HG03342 (cell line): ENCODE measurements at regions not wholly inside any gene's neighbourhood (a gene's known extent, or its start where the extent isn't known, plus 50 kb on each side); places are given as distances from the start of the nearest gene placed in this dataset.
"Not testable (repeated sequence)": the region's sequence is repeated elsewhere in the genome, so short reads cannot be mapped to it uniquely, and the experiment has no call there.

ENCODE experiments used
- ATAC-seq: cut with Tn5 transposase; IDR thresholded peaks from one replicate; pipeline ENCODE4 v1.9.1; 2021; ENCODE audit warnings: mild to moderate bottlenecking, moderate library complexity; ENCODE audit not compliant: unreplicated experiment

DNA sequence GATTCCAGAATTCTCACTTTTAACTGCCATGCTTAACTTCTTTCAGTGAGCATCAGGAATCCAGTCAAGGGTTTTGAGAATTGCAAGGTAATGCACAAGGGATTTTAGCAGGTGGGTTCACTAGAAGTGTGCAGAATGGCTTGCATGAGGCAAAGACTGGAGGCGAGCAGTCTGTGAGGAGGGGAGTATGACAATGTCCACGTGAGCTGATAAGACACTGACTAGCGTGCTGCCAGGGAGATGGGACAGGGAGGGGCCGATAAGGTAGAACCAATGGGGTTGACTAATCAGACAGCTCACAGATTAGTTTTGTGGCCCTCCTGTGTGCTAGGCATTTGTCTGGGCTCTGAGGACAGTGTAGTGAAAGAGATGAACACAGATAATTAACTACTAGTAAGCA is 102.0 kb upstream of the DAZL start:
- no peak for ATAC-seq

DNA sequence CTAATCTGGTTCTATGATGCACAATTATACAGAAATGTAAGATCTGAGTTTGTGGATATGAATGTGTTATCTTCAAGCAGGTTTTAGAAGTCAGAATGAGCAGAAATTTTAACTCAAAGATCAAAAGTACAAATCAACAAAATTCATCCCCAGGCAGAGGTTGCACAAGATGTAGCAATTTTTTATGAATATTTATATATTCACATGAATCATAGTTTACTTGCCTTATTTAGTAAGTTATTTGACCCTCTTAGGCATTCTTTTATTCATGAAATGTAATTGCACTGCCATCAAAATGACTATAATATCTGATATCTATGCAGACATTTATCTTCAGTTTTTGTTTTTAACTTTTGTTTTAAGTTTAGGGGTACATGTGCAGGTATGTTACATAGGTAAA is 103.1 kb upstream of the DAZL start:
- no peak for ATAC-seq

DNA sequence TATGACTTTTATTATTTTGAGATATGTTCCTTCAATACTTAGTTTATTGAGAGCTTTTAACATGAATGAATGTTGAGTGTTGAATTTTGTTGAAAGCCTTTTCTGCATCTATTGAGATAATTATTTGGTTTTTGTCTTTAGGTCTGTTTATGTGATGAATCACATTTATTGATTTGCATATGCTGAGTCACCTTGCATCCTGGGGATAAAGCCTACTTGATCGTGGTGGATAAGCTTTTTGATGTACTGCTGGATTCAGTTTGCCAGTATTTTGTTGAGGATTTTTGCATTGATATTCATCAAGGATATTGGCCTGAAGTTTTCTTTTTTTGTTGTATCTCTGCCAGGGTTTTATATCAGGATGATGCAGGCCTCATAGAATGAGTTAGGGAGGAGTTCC is 106.5 kb upstream of the DAZL start:
- ATAC-seq: not testable (repeated sequence)

DNA sequence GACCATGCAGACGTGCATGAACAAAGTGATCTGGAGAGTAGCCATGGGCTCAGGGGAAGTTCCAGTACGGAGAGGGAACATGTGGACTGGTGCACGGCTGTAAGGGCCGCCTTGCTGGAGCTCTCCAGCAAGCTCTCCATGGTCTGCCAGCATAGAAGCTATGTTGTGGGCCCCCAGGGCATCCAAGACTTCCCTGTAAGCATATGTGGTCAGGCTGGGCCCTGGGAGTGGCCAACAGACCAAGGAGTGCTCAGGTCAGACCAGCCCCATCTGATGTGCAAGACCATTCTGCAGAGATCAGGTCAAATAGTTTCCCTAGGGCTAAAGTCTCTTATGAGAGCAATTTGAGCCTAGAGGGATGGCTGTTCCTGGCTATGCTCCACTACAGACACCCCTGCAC is 110.1 kb upstream of the DAZL start:
- ATAC-seq: no peak

DNA sequence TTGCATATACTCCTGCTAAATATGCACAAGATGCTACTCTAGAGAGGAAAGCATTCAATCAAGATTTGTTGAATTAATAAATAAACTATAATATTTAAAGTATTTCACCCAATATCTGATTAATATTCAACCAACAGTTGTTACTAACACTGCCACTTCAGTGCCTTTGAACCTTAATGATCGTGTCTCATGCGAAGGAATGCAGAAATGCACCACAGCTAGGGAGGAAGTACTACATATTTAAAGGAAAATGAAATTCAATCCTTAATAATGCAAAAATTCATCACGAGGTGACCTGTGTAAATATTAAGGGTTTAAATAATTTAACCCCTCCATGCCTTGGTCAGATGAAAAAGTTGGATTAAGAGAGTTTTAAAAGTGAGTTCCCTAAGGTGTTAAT is 114.2 kb upstream of the DAZL start:
- ATAC-seq: no peak

DNA sequence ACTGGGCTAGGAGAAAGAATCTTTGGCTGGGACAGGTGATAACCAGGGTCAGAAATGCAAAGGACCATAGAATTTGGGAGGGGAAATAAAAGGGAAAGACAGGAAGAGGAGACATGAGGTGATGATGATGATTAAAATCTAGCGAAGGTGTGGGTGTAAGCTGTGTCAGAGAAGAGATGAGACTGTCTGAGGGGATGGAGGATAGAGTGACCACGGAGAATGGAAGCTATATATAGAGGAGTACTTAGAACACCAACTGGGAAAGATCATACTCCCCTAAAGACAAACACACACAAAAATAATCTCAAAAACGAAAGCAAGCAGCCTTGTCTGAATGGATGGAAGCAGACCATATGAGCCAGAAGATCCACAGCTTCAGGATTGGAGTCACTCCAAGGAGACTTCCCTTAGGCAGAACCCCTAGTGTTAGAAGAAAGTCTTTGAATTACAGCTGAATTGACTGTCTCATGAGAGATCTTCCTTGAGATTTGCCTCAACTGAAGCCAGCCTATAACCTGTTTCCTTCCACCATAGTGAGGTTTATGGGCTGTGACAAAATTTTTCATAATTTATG is 115.2 kb upstream of the DAZL start:
- no peak for ATAC-seq

DNA sequence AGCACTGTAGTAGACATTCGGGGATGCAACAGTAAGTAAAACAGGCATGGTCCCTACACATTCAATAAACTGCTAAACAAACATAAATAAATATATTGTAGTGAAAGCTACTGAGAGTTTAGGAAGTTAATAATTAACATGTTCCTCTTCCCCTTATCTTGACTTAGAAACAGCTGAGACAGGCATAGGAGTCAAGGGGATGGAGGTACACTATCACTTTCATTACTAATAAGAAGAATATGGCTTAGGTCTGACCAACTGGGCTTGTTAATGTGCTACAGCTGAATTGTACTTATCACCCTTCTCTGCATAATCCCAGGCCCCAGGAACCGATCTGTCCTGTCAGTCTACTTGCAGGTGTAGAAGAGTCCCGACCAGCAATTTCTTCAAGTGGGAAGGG is 116.3 kb upstream of the DAZL start:
- ATAC-seq: no peak

DNA sequence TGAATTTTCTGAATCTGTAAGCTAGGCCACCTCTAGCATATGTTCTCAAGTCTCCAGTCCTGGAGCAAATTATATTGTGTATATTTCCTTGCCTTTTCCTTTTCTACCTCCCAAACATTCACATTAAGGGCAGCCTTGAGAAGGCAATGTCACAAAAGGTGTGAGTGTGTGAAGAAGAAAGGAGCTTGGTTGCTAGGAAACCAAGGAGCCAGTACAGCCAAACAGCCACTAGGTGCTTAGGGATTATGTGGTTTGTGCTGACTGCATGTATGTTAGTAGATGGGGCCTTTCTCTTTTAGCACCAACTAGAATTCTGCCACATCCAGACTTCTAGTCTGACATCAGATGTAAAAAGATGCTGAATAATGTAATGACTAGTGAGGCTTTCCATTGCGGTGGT is 118.8 kb upstream of the DAZL start:
- ATAC-seq: peak; percentile 52

DNA sequence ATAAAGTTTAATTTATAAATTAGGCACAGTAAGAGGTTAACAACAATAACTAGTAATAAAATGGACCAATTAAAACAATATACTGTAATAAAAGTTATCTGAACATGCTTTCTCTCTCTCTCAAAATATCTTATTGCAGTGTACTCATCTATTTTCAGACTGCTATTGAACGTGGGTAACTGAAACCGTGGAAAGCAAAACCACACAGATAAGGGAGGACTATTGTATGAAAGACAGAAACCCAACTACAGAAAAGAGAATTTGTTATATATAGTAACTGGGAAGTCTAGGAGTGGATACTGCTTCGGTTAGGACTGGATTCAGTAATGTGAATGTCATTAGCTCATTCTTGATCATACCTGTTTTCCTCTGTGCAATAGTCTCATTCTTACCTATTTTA is 119.3 kb upstream of the DAZL start:
- ATAC-seq: no peak

DNA sequence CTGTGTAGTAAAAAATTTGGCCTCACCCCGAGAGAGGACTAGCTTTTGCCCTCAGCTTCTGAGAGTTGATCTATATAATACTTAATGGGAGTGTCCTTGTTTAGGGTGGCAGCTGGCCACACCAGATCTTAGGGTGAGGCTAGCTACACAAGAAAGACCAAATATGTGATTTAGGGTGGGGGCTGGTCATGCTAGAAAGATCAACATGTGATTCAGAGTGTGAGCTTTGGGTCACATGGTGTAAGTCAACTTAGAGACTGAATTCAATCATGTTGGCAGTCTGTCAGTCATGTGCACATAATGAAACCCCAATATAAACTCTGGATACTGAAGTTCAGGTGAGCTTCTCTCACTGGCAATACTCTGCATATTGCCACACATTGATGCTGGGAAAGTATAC is 120.7 kb upstream of the DAZL start:
- ATAC-seq: no peak

DNA sequence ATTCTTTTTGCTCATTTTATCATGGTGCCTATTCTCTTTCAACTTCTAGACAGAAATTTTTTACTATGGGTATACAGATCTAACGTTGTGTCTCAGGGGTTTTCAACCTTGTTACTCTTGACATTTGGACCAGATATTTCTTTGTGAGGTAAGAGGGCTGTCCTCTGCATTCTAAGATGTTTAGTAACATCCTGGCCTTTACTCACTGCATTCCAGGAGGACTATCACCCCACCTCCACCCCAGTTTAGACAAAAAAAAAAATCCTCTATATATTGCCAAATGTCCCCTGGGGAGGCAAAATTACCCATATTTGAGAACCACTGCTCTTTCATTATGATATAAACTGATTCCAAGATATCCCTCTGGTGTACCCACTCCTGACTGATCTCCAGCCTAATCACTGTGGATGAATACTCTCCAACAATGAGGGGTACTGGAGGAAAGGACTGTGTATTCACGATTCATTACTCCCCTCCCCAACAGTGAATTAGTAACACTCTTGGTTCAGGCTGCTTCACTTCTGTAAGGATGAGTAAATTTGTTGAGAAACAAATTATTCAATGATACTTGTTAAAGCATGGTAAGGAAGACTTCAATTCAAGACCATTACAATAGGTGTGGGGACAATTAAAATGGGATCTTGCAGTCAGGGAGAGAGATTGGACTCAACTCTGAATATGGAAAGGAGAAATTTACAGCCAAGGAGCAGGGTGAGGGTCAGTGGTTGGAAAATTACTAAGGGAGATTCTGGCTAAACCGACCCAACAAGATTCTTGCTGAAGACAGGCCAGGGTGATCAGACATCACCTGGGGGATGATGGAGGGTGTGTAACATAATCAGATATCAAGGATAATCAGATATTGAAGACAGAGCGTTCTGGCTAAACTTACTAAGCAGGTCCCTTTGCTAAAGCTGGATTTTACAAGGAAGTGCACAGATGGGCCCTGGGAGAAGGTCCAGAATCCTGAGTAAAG is 123.8 kb upstream of the DAZL start:
- ATAC-seq: no peak

DNA sequence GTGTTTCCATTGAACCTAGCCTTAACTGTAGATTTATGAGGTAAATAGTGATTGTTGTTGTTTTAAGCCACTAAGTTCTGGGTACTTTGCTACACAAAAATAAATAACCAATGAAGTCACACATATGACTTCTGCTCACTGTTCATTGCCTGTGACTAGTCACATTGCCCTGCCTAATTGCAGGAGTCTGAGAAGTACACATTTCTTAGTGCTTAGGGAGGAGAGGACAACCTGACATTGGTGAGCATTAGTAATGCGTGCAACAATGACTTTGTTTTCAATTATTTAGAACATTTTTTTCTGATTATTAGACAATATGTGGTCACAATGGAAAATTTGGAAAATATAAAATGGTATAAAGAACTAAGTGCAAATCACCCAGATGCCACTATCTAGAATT is 133.2 kb upstream of the DAZL start:
- ATAC-seq: no peak

DNA sequence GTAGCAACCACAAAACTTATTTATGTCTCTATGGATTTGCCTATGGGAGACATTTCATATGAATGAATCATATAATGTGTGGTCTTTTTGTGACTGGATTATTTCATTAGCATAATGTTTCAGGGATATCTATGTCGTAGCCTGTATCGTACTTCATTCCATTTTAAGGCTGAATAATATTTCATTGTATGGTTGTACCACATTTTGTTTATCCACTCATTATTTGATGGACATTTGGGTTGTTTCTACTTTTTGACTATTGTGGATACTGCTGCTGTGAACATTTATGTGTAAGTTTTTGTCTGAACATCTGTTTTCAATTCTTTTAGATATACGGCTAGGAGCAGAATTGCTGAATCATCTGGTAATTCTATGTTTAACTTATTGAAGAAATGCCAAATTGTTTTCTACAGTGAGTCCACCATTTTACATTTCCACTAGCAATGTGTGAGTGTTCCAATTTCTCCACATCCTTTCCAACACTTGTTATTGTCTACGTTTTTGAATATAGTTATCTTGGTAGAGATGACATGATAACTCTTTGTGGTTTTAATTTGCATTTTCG is 134.4 kb upstream of the DAZL start:
- no peak for ATAC-seq

DNA sequence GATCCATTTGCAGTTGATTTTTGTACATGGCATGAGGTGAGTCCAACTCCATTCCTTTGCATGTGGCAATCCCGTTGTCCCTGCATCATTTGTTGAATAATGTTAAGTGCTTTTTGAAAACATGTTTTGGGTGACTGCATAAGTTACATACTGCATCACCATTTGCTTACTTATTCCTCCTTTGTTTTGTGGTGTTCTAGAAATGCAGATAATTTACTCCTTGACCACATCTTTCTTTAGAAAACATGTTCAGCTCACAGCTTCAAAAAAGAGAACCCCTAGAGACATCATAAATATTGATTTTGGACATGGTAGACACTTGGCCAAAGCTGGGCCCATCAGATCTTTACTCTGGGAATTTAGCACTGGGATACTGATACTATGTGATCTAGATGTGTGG is 135.3 kb upstream of the DAZL start:
- ATAC-seq: no peak

DNA sequence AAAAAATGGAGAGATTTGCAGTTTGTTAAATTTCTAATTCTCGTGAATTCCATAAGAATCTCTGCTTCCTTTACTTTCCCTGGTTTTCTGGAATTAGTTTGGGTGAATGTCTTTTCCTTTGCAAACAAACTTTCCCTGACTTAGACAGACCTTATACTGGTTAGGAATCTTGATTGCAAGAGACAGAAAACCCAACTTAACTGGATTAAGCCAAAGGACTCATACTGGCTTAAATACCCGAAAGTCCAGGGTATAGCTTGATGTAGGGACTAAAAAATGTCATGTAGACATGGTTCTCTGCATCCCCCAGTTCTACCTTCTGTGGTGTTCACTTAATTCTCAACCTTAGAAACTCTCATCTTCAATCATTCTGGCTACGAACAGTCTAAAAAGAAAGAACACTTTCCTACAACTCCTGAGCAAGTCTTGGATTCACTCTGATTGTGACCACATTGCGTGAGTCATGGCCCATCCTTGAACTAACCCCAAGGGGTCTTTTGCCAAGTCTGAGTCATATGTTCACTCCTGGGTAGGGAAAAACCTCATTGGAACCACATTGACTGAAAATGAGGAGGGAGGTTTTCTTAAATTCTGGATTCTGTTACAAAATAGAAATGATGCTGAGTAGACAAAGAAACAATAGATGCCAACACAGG is 136.0 kb upstream of the DAZL start:
- no peak for ATAC-seq

DNA sequence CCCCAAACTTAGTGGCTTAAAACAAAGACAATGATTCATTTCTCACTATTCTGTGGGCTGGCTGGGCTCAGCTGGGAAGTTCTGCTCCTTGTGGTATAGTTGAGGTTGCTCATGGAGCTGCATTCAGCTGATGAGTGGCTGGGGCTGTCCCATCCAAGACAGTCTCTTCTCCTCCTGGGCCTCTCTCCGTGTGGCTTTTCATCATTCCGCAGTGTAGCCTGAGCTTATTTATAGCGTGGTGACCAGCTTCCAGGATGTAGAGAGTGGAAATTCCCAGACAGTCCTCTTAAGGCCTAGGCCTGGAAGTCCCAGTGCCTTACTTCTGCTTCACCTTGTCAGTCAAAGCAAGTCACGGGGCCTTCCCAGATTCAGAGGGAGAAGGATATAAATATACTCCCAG is 136.7 kb upstream of the DAZL start:
- ATAC-seq: no peak

DNA sequence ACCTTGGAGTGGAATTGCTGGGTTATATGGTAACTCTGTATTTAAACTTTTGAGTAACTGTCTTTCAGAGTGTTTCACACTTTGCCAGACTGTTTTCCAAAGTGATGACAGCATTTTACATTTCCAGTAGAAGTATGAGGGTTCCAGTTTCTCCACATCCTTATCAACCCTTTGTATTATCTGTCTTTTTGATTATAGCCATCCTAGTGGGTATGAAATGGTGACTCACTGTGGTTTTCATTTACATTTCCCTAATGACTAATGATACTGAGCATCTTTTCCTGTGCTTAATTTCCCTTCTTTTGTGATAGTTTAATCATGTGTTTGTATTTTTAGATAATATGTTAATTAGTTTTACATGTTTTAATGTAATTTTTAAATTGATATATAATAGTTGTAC is 138.1 kb upstream of the DAZL start:
- ATAC-seq: no peak

DNA sequence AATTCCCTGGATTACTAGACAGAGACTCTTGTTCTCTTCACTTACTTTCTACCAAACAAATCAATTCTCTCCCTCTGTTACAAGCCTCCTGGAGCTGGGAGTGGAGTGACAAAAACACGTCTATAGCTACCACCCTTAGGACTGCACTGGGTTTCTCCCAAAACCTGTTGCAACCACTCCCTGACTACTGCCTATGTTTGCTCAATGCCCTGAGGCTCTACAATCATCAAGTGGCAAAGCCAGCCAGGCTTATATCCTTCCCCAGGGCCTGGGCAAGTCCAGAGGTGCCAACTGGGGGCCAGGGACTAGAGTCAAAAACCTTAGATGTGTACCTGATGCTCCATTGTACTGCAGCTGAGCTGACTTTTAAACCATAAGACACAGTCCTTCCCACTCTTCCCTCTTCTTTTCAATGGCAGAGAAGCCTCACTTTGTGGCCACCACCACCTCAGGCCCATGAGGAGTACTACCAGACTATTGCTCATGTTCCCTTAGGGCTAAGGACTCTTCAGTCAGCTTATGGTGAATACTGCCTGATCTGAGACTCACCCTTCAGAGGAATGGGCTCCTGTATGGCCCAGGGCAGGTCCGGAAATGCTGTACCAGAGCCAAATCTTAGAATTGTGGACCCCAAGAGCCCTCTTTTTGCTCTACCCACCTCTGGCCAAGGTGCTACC is 125.4 kb upstream of the PLCL2 start:
- ATAC-seq: no peak

DNA sequence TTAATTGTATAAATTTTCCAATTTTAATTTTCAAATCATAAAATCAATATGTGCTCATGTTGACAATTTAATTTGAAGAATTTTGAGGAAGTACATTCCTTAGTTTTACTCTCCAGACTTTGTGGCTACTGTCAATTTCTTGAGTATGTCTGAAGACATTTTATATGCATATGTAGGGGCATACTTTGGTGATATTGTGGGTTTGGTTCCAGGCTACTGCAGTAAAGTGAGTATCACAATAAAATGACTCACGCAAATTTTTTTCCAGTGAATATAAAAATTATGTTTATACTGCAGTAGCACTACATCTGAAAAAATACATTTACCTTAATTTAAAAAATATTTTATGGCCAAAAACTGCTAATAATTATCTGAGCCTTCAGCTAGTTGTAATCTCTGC is 123.2 kb upstream of the PLCL2 start:
- ATAC-seq: no peak

DNA sequence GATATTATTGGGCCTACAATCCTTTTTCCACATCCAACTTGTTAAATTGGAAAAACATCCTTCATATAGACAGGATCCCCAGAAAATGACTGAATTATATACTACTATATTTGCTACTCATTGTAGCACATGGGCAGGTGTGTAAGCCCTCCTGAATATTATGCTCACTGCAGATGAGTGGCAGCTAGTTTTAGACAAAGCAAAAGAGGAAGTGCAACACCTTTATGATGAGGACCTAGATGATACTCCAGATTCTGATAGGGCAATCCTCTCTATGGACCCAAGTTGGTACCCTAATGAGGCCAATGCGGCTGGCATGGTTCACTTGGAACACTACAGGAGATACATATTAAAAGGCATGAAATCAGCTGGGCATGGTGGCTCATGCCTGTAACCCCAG is 119.1 kb upstream of the PLCL2 start:
- ATAC-seq: no peak

DNA sequence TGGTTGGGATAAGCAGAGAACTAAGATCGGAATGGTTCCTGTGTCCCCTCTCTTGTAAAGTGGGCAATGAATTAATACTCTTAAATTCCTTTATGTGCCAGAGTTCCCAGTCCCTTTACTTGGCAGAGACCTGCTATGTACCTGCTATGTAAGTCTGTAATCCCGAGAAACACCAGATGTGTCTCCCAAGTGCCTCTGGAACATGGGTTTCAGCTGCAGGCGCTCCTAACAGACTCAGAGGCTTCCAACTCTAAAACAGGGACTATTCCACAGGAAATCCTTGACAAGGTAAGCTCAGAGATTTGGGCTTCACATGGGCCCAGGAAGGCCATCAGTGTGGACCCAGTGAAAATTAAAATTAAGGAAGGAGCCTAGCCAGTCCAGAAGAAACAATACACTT is 117.7 kb upstream of the PLCL2 start:
- no peak for ATAC-seq
